B cell (primary cell): ENCODE measurements at regions not wholly inside any gene's neighbourhood (a gene's known extent, or its start where the extent isn't known, plus 50 kb on each side); places are given as distances from the start of the nearest gene placed in this dataset.

Source experiments
- EZH2 ChIP-seq: IDR thresholded peaks from 2 replicates; pipeline ENCODE4 v1.6.1; 2012; ENCODE audit warnings: borderline replicate concordance, low read depth, mild to moderate bottlenecking, moderate library complexity, low read length; ENCODE audit not compliant: insufficient read depth, poor library complexity, severe bottlenecking
- TF ChIP-seq, protein P1 (sequence below): fragments of 200-600 bp; IDR thresholded peaks from one replicate; pipeline ENCODE4 v1.8.0; 2022; ENCODE audit warnings: antibody characterized with exemption, mild to moderate bottlenecking

DNA sequence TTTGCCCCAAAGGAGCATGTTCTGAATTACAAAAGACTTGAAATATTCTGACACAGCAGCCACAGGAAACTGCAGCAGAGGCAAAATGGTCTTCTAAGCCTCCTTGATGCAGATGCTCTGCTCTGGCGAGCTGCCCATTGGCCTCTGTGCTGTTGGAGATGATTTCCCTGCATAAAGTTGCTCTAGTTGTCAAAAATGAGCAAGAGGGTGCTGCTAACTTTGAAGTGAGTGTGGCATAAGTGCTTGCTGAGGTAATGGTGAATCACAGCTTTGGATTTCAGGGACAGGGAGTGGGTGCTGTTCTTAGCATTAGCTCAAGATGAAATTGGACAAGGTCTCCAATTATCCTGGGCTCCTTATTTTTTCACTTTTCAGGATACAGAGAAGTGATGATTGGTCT lies 435.4 kb downstream of the TMEM135 start:
- TF ChIP-seq, protein P1, sequence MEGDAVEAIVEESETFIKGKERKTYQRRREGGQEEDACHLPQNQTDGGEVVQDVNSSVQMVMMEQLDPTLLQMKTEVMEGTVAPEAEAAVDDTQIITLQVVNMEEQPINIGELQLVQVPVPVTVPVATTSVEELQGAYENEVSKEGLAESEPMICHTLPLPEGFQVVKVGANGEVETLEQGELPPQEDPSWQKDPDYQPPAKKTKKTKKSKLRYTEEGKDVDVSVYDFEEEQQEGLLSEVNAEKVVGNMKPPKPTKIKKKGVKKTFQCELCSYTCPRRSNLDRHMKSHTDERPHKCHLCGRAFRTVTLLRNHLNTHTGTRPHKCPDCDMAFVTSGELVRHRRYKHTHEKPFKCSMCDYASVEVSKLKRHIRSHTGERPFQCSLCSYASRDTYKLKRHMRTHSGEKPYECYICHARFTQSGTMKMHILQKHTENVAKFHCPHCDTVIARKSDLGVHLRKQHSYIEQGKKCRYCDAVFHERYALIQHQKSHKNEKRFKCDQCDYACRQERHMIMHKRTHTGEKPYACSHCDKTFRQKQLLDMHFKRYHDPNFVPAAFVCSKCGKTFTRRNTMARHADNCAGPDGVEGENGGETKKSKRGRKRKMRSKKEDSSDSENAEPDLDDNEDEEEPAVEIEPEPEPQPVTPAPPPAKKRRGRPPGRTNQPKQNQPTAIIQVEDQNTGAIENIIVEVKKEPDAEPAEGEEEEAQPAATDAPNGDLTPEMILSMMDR = no peak
- no peak for TF ChIP-seq EZH2
